Immature natural killer cell (primary cell): ENCODE measurements at regions not wholly inside any gene's neighbourhood (a gene's known extent, or its start where the extent isn't known, plus 50 kb on each side); places are given as distances from the start of the nearest gene placed in this dataset.

ENCODE experiments used
- DNase-seq, 3 donors: peaks; one replicate each; pipeline ENCODE4 v3.0.0; 2022; ENCODE audit warnings: mixed read lengths in 1 of 3
- H3K27ac Mint-ChIP-seq, 6 donors: one replicate each; pipeline ENCODE4 v1.8.0; 2020; ENCODE audit warnings: mixed read lengths in 6 of 6, mild to moderate bottlenecking in 5 of 6, inconsistent platforms in 4 of 6, moderate library complexity in 3 of 6
- H3K27me3 Mint-ChIP-seq, 3 donors: one replicate each; pipeline ENCODE4 v1.8.0; 2020 to 2021; ENCODE audit warnings: low read depth in 3 of 3, mild to moderate bottlenecking in 3 of 3, mixed read lengths in 3 of 3, moderate library complexity in 3 of 3, inconsistent platforms in 1 of 3
- H3K36me3 Mint-ChIP-seq, 3 donors: one replicate each; pipeline ENCODE4 v1.8.0; 2020; ENCODE audit warnings: mixed read lengths in 3 of 3, inconsistent platforms in 2 of 3, mild to moderate bottlenecking in 2 of 3
- H3K4me1 Mint-ChIP-seq, 2 donors: one replicate each; pipeline ENCODE4 v1.8.0; 2020; ENCODE audit warnings: inconsistent platforms in 2 of 2, mild to moderate bottlenecking in 2 of 2, mixed read lengths in 2 of 2, moderate library complexity in 1 of 2
- H3K4me3 Mint-ChIP-seq, 5 donors: one replicate each; pipeline ENCODE4 v1.8.0; 2020; ENCODE audit warnings: mild to moderate bottlenecking in 5 of 5, mixed read lengths in 5 of 5, inconsistent platforms in 3 of 5, moderate library complexity in 3 of 5
- H3K9me3 Mint-ChIP-seq, 6 donors: one replicate each; pipeline ENCODE4 v1.8.0; 2020; ENCODE audit warnings: mild to moderate bottlenecking in 6 of 6, mixed read lengths in 6 of 6, inconsistent platforms in 4 of 6, moderate library complexity in 3 of 6

DNA sequence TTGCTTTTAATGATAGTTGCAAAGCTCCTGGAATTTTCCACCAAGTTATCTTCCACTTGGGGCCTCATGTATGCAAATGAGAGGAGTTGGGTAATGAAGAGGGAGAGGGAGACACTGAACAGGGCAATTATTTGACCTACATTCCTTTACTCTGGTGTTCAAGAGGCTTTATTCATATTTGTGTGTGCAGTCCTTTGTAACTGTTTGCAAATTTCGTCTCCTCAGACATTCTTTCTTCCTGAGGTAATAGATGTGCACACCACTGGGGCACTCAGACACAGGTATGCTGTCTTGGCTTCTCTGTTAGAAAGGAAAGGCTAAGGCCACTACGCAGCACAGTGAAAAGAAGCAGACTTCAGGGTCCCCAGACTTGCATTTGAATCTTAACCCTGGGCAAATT, 189.7 kb upstream of the IL12A start:
- peaks cover 0 to under 1% (median 0%) of the 10 kb centered on the region in 3 donors for H3K27me3 Mint-ChIP-seq
- H3K4me3 Mint-ChIP-seq: no peak overlapping the region
- no peak for DNase-seq
- H3K9me3 Mint-ChIP-seq: peaks cover 0 to 2% (median 0%) of the 10 kb centered on the region in 6 donors
- no peaks in the 10 kb centered on the region for H3K4me1 Mint-ChIP-seq
- no peak overlapping the region for H3K27ac Mint-ChIP-seq
- H3K36me3 Mint-ChIP-seq: no peaks in the 10 kb centered on the region

GRCh38 chr3:159800434-159801155, 188.0 kb upstream of the IL12A start:
- H3K27ac Mint-ChIP-seq: no peak overlapping the region
- no peaks in the 10 kb centered on the region for H3K36me3 Mint-ChIP-seq
- H3K4me1 Mint-ChIP-seq: no peaks in the 10 kb centered on the region
- no peak for DNase-seq
- no peak overlapping the region for H3K4me3 Mint-ChIP-seq
- peaks cover 0 to 2% (median 0%) of the 10 kb centered on the region in 3 donors for H3K27me3 Mint-ChIP-seq
- H3K9me3 Mint-ChIP-seq: peaks cover 0 to 2% (median 0%) of the 10 kb centered on the region in 6 donors

DNA sequence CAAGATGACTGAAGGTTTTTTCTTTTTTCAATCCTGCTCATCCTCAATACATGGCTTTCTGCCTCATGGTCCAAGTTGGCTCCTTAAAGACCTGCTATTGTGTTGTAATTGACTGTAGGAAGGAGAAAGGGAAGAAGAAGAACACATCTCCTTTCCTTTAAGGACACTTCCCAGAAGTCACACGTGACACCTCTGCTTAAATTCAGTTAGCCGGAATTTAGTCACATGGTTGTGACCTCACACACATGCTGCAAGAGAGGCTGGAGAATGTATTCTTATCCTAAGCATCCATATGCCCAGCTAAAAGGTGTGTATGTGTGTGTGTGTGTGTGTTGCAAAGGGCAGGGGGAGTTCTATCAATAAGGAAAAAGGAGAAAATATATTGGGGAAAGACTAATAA, 185.8 kb upstream of the IL12A start:
- Mint-ChIP-seq H3K4me3 (no peak overlapping the region), H3K9me3 (no peaks in the 10 kb centered on the region), H3K27me3 (peaks cover 0 to 2% (median 0%) of the 10 kb centered on the region in 3 donors), H3K27ac (no peak overlapping the region), H3K4me1 (no peaks in the 10 kb centered on the region), H3K36me3 (no peaks in the 10 kb centered on the region)
- DNase-seq: no peak

- Mint-ChIP-seq H3K4me1 (no peaks in the 10 kb centered on the region), H3K27ac (no peak overlapping the region), H3K4me3 (no peak overlapping the region), H3K36me3 (no peaks in the 10 kb centered on the region), H3K9me3 (no peaks in the 10 kb centered on the region), H3K27me3 (peaks cover 0 to 2% (median 0%) of the 10 kb centered on the region in 3 donors)
- DNase-seq: no peak
Measured at GRCh38 chr3:159803459-159803858, 185.2 kb upstream of the IL12A start.

DNA sequence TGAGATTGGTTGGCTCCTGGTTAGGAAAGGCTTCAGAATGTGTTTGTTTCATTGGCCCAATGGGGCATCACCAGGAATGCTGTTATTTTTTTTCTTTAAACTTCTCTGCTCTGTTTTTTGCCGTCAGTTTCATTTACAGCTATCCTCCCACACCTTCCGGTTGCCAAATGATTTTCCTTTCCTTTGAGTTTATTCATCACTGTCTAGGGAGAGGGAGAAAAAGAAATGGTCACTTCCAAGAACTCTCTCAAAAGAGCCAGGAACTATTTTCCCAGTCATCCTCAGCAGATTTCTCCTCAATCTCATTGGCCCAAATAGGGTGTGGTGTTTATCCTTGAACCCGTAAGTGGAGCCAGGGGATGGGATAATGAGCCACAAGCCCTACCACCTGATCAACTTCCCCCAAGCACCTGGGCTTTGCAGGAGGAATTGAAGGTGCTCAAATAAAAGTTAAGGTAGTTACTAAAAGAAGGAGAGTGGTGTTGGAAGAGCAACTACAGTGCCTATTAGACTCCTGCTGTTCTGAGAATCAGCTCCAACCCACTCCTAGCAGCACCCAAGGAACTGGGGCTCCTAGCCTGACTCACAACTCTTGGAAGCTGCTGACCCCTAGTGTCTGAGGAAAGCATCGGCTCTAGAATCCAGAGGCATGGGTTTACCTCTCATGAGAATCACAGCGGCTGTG, 183.8 kb upstream of the IL12A start:
- Mint-ChIP-seq H3K4me1 (no peaks in the 10 kb centered on the region), H3K27ac (no peak overlapping the region), H3K4me3 (no peak overlapping the region), H3K9me3 (no peaks in the 10 kb centered on the region), H3K36me3 (no peaks in the 10 kb centered on the region), H3K27me3 (peaks cover 0 to 2% (median 0%) of the 10 kb centered on the region in 3 donors)
- DNase-seq: peak in 1 of 3 donors; percentile 1

GRCh38 chr3:159805411-159805772, 183.2 kb upstream of the IL12A start:
- Mint-ChIP-seq H3K9me3 (no peaks in the 10 kb centered on the region), H3K4me3 (no peak overlapping the region), H3K4me1 (no peaks in the 10 kb centered on the region), H3K27me3 (peaks cover 0 to 2% (median 0%) of the 10 kb centered on the region in 3 donors), H3K36me3 (no peaks in the 10 kb centered on the region), H3K27ac (no peak overlapping the region)
- no peak for DNase-seq

DNA sequence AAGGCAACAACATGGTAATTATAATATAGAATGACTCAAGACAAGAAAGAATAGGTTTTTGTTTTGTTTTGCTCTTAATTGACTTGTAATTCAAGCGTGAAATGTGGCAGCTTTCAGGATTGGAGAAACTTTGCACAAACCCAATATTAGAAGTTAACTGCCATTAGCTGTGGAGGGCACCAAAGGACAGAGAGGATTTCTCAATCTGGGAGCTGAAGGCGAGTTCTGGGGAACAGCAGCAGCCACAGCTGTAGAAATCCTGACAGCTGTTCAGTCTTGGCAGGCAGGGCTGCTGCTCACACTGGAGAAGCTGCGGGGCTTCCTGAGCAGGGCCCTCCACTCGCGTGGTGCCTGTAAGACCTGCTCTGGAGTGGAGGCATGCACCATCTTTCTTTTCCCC, 182.2 kb upstream of the IL12A start:
- H3K4me3 Mint-ChIP-seq: no peak overlapping the region

DNA sequence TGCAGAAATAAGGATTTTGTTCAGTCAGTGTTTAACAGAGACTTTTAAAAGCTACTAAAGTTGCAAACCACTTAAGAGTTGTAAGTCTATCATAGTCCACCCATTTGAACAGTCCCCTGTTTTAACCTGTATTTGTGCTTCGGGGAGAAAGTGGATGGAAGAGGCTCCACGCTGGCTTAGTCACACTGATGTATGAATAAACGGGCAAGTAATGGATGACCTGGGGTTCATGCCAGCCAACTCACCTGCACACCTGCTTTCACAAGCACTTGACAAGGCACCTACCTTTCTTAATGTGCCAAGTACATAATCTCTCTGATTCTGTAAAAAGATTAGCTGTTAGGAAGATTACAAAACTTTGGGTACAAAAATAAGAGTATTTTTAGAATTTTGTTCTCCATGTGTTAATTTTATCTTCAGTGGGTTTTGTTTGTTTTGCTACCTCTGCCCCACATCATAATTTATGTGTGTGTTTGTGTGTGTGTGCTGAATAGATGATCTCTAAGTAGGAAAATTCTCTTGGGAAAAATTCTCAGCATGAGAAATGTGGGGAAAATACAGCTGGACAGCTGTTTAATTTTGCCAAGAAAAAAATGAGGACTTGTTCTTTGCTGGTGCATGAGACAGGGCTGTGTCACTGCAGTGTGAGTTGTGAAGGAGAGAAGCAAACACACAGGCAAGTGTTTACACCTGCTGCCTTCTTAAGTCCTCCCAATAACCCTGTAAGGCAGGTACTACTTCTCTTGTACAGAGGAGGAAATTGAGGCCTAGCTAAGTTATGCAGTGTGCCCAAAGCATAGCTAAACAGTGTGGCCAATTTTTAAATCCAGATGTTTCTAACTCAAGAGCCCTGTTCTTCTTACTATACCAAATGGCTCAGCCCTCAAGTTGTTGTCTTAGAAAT, 181.2 kb upstream of the IL12A start:
- no peak overlapping the region for H3K27ac Mint-ChIP-seq
- no peak for DNase-seq
- no peaks in the 10 kb centered on the region for H3K36me3 Mint-ChIP-seq
- H3K27me3 Mint-ChIP-seq: peaks cover 0 to 2% (median 0%) of the 10 kb centered on the region in 3 donors
- no peak overlapping the region for H3K4me3 Mint-ChIP-seq
- H3K4me1 Mint-ChIP-seq: no peaks in the 10 kb centered on the region
- H3K9me3 Mint-ChIP-seq: no peaks in the 10 kb centered on the region

More for the DNA sequence above, 182.2 kb upstream of the IL12A start:
- Mint-ChIP-seq H3K27ac (no peak overlapping the region), H3K9me3 (no peaks in the 10 kb centered on the region), H3K36me3 (no peaks in the 10 kb centered on the region), H3K27me3 (peaks cover 0 to 2% (median 0%) of the 10 kb centered on the region in 3 donors), H3K4me1 (no peaks in the 10 kb centered on the region)
- DNase-seq: no peak

GRCh38 chr3:159813822-159814531, 174.7 kb upstream of the IL12A start:
- DNase-seq: no peak
- Mint-ChIP-seq H3K27ac (no peak overlapping the region), H3K4me1 (no peaks in the 10 kb centered on the region)

DNA sequence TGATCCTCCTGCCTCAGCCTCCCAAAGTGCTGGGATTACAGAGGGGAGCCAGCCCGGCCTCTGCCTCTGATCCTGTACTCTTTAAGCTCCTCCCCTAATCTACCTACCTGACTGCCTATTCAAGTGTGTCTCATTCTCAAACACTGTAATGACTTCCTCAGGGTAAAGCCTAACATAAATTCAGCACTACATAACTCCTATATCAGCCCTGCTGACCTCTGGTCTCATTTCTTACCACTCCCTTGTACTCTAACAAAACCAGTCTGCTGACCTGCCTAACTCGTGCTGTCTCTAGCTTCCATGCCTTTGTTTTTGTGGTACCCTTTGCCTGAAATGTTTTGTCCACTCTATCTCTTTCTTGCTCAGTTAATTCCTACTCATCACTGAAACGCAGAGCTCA, 172.1 kb upstream of the IL12A start:
- Mint-ChIP-seq H3K27me3 (peaks cover 0 to 2% (median 2%) of the 10 kb centered on the region in 3 donors), H3K27ac (no peak overlapping the region), H3K4me1 (no peaks in the 10 kb centered on the region), H3K9me3 (peaks cover 0 to 2% (median 0%) of the 10 kb centered on the region in 6 donors), H3K4me3 (no peak overlapping the region), H3K36me3 (no peaks in the 10 kb centered on the region)
- DNase-seq: no peak

More at GRCh38 chr3:159813822-159814531, 174.7 kb upstream of the IL12A start:
- peaks cover 0 to 1% (median 0%) of the 10 kb centered on the region in 6 donors for H3K9me3 Mint-ChIP-seq
- peaks cover 0 to 2% (median 2%) of the 10 kb centered on the region in 3 donors for H3K27me3 Mint-ChIP-seq
- H3K36me3 Mint-ChIP-seq: no peaks in the 10 kb centered on the region
- H3K4me3 Mint-ChIP-seq: no peak overlapping the region

DNA sequence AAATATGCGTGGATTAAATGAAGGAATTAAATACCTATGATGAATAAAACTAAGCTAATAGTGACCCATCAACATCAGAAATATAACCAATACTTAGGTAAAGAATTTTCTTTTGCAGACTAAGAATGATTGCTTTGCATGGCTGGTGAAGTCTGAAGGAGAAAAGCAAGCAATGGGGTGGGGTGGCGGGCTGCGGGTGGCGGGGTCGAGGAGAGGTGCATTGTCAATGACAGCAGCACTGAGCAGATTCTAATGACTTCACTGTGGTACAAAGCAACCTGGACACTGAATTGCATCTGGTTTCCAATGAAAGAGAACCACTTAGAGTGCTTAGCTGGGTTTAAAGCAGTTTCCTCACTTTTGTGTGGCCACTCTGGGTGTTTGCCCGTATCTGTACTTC, 171.5 kb upstream of the IL12A start:
- Mint-ChIP-seq H3K27me3 (peaks cover 0 to 2% (median 2%) of the 10 kb centered on the region in 3 donors), H3K4me3 (no peak overlapping the region), H3K4me1 (no peaks in the 10 kb centered on the region), H3K36me3 (no peaks in the 10 kb centered on the region), H3K27ac (no peak overlapping the region), H3K9me3 (peaks cover 0 to 2% (median 0%) of the 10 kb centered on the region in 6 donors)
- no peak for DNase-seq

GRCh38 chr3:159817571-159817970, 171.1 kb upstream of the IL12A start:
- Mint-ChIP-seq H3K27me3 (peaks cover 0 to 7% (median 2%) of the 10 kb centered on the region in 3 donors), H3K4me1 (no peaks in the 10 kb centered on the region), H3K4me3 (no peak overlapping the region), H3K36me3 (no peaks in the 10 kb centered on the region), H3K9me3 (peaks cover 0 to 2% (median 0%) of the 10 kb centered on the region in 6 donors), H3K27ac (no peak overlapping the region)
- DNase-seq: no peak

GRCh38 chr3:159818399-159818798, 170.2 kb upstream of the IL12A start:
- no peak for DNase-seq
- no peak overlapping the region for H3K27ac Mint-ChIP-seq
- no peaks in the 10 kb centered on the region for H3K4me1 Mint-ChIP-seq
- H3K27me3 Mint-ChIP-seq: peaks cover 0 to 7% (median 3%) of the 10 kb centered on the region in 3 donors
- H3K9me3 Mint-ChIP-seq: peaks cover 0 to 2% (median 0%) of the 10 kb centered on the region in 6 donors
- H3K4me3 Mint-ChIP-seq: no peak overlapping the region
- H3K36me3 Mint-ChIP-seq: no peaks in the 10 kb centered on the region
